ENCODE measurements at regions not wholly inside any gene's neighbourhood (a gene's known extent, or its start where the extent isn't known, plus 50 kb on each side); places are given as distances from the start of the nearest gene placed in this dataset.

DNA sequence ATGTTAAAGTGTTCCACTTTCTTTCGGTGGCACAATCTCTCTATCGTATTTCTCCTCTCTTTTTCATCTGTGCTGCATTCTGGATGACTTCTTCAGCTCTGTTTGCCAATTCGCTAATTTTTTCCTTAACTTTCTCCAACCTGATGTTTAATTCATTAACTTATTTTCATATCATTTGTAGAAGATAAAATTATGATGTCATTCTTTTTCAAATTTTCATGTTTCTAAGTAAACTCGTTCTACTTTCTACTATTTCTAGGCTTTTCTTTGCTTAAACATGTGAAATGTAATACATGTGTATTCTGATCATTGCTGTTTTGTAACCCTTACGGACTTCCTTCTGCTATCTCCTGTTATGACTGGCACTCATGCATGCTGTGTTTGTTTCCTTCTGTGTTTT, 648.4 kb downstream of the QKI start:
- no peak overlapping the region for H3K27ac ChIP-seq
- no peak overlapping the region for H3K4me3 ChIP-seq
- 90% methylated on average over 5 of the region's 5 CpGs for WGBS
- no peaks in the 10 kb centered on the region for H3K36me3 ChIP-seq
- no peaks in the 10 kb centered on the region for H3K9me3 ChIP-seq
- DNase-seq (ENCODE audit: low spot score in 2 of 2), result no peak
- H3K4me1 ChIP-seq, result no peaks in the 10 kb centered on the region
- TF ChIP-seq, protein P1, sequence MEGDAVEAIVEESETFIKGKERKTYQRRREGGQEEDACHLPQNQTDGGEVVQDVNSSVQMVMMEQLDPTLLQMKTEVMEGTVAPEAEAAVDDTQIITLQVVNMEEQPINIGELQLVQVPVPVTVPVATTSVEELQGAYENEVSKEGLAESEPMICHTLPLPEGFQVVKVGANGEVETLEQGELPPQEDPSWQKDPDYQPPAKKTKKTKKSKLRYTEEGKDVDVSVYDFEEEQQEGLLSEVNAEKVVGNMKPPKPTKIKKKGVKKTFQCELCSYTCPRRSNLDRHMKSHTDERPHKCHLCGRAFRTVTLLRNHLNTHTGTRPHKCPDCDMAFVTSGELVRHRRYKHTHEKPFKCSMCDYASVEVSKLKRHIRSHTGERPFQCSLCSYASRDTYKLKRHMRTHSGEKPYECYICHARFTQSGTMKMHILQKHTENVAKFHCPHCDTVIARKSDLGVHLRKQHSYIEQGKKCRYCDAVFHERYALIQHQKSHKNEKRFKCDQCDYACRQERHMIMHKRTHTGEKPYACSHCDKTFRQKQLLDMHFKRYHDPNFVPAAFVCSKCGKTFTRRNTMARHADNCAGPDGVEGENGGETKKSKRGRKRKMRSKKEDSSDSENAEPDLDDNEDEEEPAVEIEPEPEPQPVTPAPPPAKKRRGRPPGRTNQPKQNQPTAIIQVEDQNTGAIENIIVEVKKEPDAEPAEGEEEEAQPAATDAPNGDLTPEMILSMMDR (IDR thresholded peaks at IDR 0.05), result no peak
- no peak for TF ChIP-seq POLR2A (IDR thresholded peaks at IDR 0.05)
- TF ChIP-seq EP300 (IDR thresholded peaks at IDR 0.05), result no peak
- TF ChIP-seq POLR2AphosphoS5 (IDR thresholded peaks at IDR 0.05), result no peak
- H3K27me3 ChIP-seq, result no peaks in the 10 kb centered on the region

DNA sequence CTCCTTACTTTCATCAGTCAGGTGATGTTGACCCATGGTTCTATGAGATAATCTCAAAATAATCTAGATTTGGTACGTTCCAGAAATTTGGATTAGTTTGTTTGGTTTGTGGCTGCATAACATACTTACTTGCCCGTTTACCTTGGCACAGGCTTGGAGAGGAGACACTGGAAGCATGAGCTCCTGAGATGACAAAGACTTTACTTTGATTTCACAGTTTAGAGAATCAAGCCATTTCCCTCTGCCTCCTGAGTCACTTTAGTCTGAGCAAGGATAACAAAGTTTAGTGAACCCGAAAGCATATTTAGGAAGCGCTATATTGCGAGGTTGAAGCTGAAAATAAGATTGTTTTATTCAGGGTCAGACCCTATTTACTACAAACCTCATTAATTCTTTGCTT, 643.4 kb downstream of the QKI start:
- no peaks in the 10 kb centered on the region for H3K27me3 ChIP-seq
- H3K36me3 ChIP-seq, result no peaks in the 10 kb centered on the region
- no peak overlapping the region for H3K27ac ChIP-seq
- DNase-seq (ENCODE audit: low spot score in 2 of 2), result no peak
- 91% methylated on average over 5 of the region's 5 CpGs for WGBS
- TF ChIP-seq, protein P1 (IDR thresholded peaks at IDR 0.05), result no peak
- TF ChIP-seq POLR2AphosphoS5 (IDR thresholded peaks at IDR 0.05) (no peak), EP300 (IDR thresholded peaks at IDR 0.05) (no peak), POLR2A (IDR thresholded peaks at IDR 0.05) (no peak)
- H3K4me3 ChIP-seq, result no peak overlapping the region
- no peaks in the 10 kb centered on the region for H3K9me3 ChIP-seq
- H3K4me1 ChIP-seq, result no peaks in the 10 kb centered on the region

DNA sequence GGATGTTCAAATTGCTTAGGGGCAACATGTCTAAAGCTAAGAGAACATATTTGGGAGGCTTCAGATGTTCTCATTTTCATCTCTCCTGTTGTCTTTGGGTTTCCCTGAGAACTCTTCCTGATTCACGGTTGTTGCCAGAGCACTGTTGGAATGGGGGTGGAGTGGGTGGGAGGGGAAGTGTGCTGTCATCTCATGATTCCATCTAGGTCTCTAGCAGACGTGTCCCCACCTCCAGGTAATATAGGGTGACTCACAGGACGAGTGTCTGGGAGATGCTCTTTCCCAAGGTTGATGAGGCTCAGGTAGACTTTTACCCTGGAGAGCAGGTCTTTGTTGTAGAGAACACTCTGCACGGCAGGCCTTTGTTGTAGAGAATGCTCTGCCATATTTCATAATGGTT, 636.9 kb downstream of the QKI start:
- Histone ChIP-seq H3K4me1 (no peaks in the 10 kb centered on the region), H3K27me3 (no peaks in the 10 kb centered on the region), H3K27ac (no peak overlapping the region), H3K4me3 (no peak overlapping the region), H3K36me3 (no peaks in the 10 kb centered on the region), H3K9me3 (no peaks in the 10 kb centered on the region)
- DNase-seq (ENCODE audit: low spot score in 2 of 2), result no peak
- TF ChIP-seq POLR2A (IDR thresholded peaks at IDR 0.05) (no peak), POLR2AphosphoS5 (IDR thresholded peaks at IDR 0.05) (no peak), EP300 (IDR thresholded peaks at IDR 0.05) (no peak)
- TF ChIP-seq, protein P1 (IDR thresholded peaks at IDR 0.05), result no peak
- WGBS, result 50% methylated on average over 4 of the region's 4 CpGs

DNA sequence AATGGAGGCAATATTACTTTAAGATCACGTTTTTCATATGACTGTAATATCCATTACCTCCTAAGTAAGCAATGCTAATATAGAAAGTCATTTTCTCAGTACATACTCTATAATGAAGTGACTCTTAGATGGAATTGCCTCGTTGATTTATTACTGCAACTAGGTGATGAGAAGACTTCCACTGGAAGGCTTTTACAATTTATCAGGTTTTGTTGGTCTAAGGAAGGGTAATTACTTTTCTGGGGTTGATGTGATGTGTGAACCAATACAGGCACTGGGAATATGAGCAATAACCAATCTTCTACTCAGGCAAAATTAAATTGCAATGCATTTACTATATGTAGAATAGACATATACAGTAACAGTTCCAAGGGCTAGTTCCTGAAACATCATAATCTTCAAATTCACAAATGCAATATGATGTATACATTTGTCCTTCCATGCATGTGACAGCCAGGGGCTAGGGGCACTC, 635.0 kb downstream of the QKI start:
- H3K36me3 ChIP-seq, result no peaks in the 10 kb centered on the region
- TF ChIP-seq, protein P1 (IDR thresholded peaks at IDR 0.05), result no peak
- TF ChIP-seq EP300 (IDR thresholded peaks at IDR 0.05) (no peak), POLR2AphosphoS5 (IDR thresholded peaks at IDR 0.05) (no peak), POLR2A (IDR thresholded peaks at IDR 0.05) (no peak)
- no peaks in the 10 kb centered on the region for H3K4me1 ChIP-seq
- H3K27me3 ChIP-seq, result no peaks in the 10 kb centered on the region
- H3K4me3 ChIP-seq, result no peak overlapping the region
- DNase-seq (ENCODE audit: low spot score in 2 of 2), result no peak
- 87% methylated on average over 2 of the region's 2 CpGs for WGBS
- no peak overlapping the region for H3K27ac ChIP-seq
- H3K9me3 ChIP-seq, result no peaks in the 10 kb centered on the region

DNA sequence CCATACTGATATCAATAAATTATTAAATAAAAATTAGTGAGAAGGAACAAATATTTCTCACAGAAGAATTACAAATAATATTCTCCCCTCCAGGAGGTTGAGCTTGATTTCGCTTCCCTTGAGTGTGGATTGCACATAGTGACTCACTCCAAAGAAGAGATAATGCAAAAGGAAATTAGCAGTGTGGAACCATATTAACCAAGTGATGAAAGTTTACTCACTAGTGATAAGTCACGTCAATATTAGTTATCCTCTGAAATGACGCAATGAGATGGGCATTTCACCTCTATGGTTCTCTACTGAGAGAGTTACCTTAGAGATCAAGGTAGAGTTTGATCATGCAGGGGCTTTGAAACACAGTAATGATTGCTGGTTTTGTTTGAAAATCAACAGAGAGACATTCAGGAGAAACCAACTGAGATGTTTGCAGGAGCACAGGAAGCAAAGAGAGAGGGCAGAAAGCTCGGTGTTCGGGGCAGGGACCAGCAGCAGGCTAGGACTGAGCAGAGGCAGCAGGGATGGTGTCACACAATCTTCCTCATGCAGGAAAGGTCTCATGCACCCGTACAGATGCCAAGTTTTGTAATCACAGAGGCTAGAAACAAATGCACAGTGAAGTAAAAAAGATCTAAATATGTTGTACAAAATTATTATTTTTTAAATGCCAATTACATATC, 634.5 kb downstream of the QKI start:
- no peak for TF ChIP-seq POLR2AphosphoS5 (IDR thresholded peaks at IDR 0.05)
- no peak for TF ChIP-seq EP300 (IDR thresholded peaks at IDR 0.05)
- TF ChIP-seq, protein P1 (IDR thresholded peaks at IDR 0.05), result no peak
- no peak for TF ChIP-seq POLR2A (IDR thresholded peaks at IDR 0.05)

More for the DNA sequence above, 634.5 kb downstream of the QKI start:
- H3K36me3 ChIP-seq, result no peaks in the 10 kb centered on the region
- 86% methylated on average over 6 of the region's 6 CpGs for WGBS
- H3K9me3 ChIP-seq, result no peaks in the 10 kb centered on the region
- H3K4me3 ChIP-seq, result no peak overlapping the region
- no peaks in the 10 kb centered on the region for H3K4me1 ChIP-seq
- no peak for DNase-seq (ENCODE audit: low spot score in 2 of 2)
- H3K27ac ChIP-seq, result no peak overlapping the region
- H3K27me3 ChIP-seq, result no peaks in the 10 kb centered on the region
